ENCODE measurements at regions not wholly inside any gene's neighbourhood (a gene's known extent, or its start where the extent isn't known, plus 50 kb on each side); places are given as distances from the start of the nearest gene placed in this dataset.

DNA sequence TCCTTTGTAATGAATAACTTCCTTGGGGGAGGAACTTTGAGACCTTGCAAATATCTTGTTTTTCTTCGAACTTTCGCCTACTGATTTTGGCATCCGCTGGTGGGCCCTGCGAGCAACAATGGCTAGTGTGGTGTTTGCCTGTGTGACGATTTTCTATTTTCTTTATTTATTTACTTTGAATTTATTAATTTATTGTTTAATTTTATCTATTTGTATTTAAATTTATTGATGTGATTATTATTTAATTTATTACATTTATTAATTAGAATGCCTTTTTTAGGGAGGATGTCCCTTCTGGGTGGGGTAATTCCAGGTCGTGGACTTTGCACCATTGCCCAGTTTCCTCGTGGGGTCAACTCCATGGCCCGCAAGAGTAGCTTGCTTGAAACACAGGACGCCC is 149.7 kb downstream of the ZNF664 start:
- H3K36me3 ChIP-seq (replicated peaks in 1 of 2; ENCODE audit: control insufficient read depth in 2 of 2, insufficient read depth in 2 of 2, low read length in 2 of 2): no peaks in the 10 kb centered on the region
- DNase-seq (ENCODE audit: low spot score): no peak
- peak overlapping the region; percentile 42 for H3K14ac ChIP-seq (ENCODE audit: low read length)
- H3K27me3 ChIP-seq (ENCODE audit: control insufficient read depth in 3 of 3, insufficient read depth in 3 of 3, low read depth in 1 of 3, low read length in 3 of 3): no peaks in the 10 kb centered on the region
- H3K79me1 ChIP-seq (ENCODE audit: low read depth, low read length): no peaks in the 10 kb centered on the region
- no peak overlapping the region for H4K8ac ChIP-seq (ENCODE audit: low read depth, low read length)
- no peak overlapping the region for H3K4me3 ChIP-seq (ENCODE audit: low read length in 2 of 2)
- no peak overlapping the region for H3K4me2 ChIP-seq (ENCODE audit: insufficient read depth, low read length, poor library complexity, severe bottlenecking)
- H3K23ac ChIP-seq (ENCODE audit: low read depth, low read length, poor library complexity): no peak overlapping the region
- H3K18ac ChIP-seq (ENCODE audit: low read length): peak overlapping the region; percentile 24
- H2AK5ac ChIP-seq (ENCODE audit: low read depth, low read length): peak overlapping the region; percentile 53
- H2BK15ac ChIP-seq (ENCODE audit: low read length): no peak overlapping the region
- H4K91ac ChIP-seq (ENCODE audit: low read depth, low read length, poor library complexity): no peak overlapping the region
- H3K4me1 ChIP-seq (ENCODE audit: control insufficient read depth in 2 of 2, insufficient read depth in 1 of 2, low read depth in 1 of 2, low read length in 2 of 2): peaks cover 2 to 6% of the 10 kb centered on the region in 2 donors
- H2BK120ac ChIP-seq (ENCODE audit: low read depth, low read length): no peak overlapping the region
- peaks cover 0 to 2% of the 10 kb centered on the region in 2 donors for H3K9me3 ChIP-seq (replicated peaks in 1 of 2; ENCODE audit: control insufficient read depth in 2 of 2, insufficient read depth in 1 of 2, low read depth in 1 of 2, low read length in 2 of 2)
- H2BK5ac ChIP-seq (ENCODE audit: low read length): no peak overlapping the region
- WGBS, 2 donors (ENCODE audit: extremely low coverage in 2 of 2, insufficient read length in 2 of 2, insufficient replicate concordance in 1 of 2): no CpG with 5 or more reads among the region's 9 CpGs
- no peak overlapping the region for H3K27ac ChIP-seq (replicated peaks; ENCODE audit: low read length)
- H2AFZ ChIP-seq (ENCODE audit: low read length): no peak overlapping the region
- no peak overlapping the region for H3K9ac ChIP-seq (ENCODE audit: low read depth, low read length, poor library complexity)
- no peak overlapping the region for H2BK12ac ChIP-seq (ENCODE audit: low read length)
- H3K4ac ChIP-seq (ENCODE audit: low read length): no peak overlapping the region

DNA sequence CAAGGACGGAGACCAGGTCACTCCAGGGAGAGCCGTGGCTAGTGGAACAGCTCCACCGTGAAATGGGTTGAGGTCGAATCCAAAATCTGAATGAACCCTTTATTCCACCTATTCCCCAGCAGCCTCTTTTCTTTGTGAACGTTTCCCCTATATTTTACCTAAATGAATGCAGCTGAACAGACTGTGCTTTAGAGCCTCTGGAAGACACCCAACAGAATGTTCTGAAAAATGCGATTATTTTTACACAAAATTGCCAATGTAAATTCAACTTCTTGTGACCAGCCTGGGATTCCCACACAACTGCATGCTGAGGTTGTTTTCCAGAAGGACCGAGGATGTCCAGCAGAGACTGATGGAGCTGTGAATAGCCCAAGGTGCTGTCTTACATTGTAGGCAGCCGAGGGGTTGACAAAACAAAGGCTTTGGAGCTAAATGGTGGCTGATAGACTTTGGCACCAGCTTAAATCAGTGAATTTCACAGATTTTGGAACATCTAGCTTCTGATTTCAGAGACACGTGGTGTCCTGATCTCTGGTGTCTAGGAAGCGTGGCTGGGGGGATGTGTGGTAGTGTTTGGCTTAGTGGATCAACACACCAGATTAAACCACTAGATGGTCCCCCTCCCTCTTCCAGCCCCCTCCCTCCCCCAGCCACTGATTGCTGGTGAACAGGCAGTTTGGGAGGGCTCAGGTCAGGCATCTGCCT is 150.4 kb downstream of the ZNF664 start:
- Histone ChIP-seq H3K36me3 (replicated peaks in 1 of 2; ENCODE audit: control insufficient read depth in 2 of 2, insufficient read depth in 2 of 2, low read length in 2 of 2) (no peaks in the 10 kb centered on the region), H3K27me3 (ENCODE audit: control insufficient read depth in 3 of 3, insufficient read depth in 3 of 3, low read depth in 1 of 3, low read length in 3 of 3) (no peaks in the 10 kb centered on the region), H3K4me2 (ENCODE audit: insufficient read depth, low read length, poor library complexity, severe bottlenecking) (no peak overlapping the region), H3K18ac (ENCODE audit: low read length) (peak overlapping the region; percentile 24), H3K27ac (replicated peaks; ENCODE audit: low read length) (no peak overlapping the region), H3K79me1 (ENCODE audit: low read depth, low read length) (no peaks in the 10 kb centered on the region), H2BK5ac (ENCODE audit: low read length) (no peak overlapping the region), H3K23ac (ENCODE audit: low read depth, low read length, poor library complexity) (no peak overlapping the region), H2AK5ac (ENCODE audit: low read depth, low read length) (no peak overlapping the region), H3K4ac (ENCODE audit: low read length) (no peak overlapping the region), H2BK120ac (ENCODE audit: low read depth, low read length) (no peak overlapping the region), H4K8ac (ENCODE audit: low read depth, low read length) (no peak overlapping the region), H3K14ac (ENCODE audit: low read length) (no peak overlapping the region), H2AFZ (ENCODE audit: low read length) (no peak overlapping the region), H2BK15ac (ENCODE audit: low read length) (no peak overlapping the region), H3K9ac (ENCODE audit: low read depth, low read length, poor library complexity) (no peak overlapping the region), H2BK12ac (ENCODE audit: low read length) (no peak overlapping the region), H3K4me3 (ENCODE audit: low read length in 2 of 2) (no peak overlapping the region), H4K91ac (ENCODE audit: low read depth, low read length, poor library complexity) (no peak overlapping the region), H3K9me3 (replicated peaks in 1 of 2; ENCODE audit: control insufficient read depth in 2 of 2, insufficient read depth in 1 of 2, low read depth in 1 of 2, low read length in 2 of 2) (peaks cover 0 to 2% of the 10 kb centered on the region in 2 donors), H3K4me1 (ENCODE audit: control insufficient read depth in 2 of 2, insufficient read depth in 1 of 2, low read depth in 1 of 2, low read length in 2 of 2) (peaks cover 2 to 6% of the 10 kb centered on the region in 2 donors)
- DNase-seq (ENCODE audit: low spot score): no peak
- WGBS, 2 donors (ENCODE audit: extremely low coverage in 2 of 2, insufficient read length in 2 of 2, insufficient replicate concordance in 1 of 2): no CpG with 5 or more reads among the region's 10 CpGs

DNA sequence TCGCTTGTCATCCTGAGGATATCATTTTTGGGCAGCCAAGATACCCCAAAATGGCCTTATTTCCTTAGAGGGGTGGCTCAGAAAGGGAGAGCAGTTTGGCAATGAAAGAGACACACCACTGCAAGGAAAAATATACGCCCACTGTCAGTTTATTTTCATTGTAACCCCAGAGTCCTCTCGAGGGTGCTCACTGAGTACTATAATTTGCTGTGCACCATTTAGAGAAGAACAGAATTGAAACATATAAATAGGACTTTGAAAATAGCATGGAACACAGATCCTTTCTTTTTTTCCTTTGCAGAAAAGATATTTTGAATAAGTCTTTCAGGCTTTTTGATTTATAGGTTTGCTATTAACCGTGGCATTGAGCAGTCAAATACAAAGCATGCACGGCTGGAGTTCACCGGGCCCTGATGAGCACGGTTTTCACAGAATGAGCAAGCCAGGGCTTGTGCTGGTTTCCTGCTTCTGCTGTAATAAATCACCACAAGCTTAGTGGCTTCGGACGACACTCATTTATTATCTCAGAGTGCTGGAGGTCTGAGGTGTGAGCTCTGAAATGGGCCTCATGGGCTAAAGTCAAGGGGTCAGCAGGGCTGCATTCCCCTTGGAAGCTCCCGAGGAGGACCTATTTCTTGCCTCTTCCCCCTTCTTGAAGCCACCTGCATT is 152.3 kb downstream of the ZNF664 start:
- Histone ChIP-seq H3K18ac (ENCODE audit: low read length) (peak overlapping the region; percentile 71), H3K23ac (ENCODE audit: low read depth, low read length, poor library complexity) (no peak overlapping the region), H2BK5ac (ENCODE audit: low read length) (no peak overlapping the region), H4K91ac (ENCODE audit: low read depth, low read length, poor library complexity) (no peak overlapping the region), H4K8ac (ENCODE audit: low read depth, low read length) (no peak overlapping the region), H3K36me3 (replicated peaks in 1 of 2; ENCODE audit: control insufficient read depth in 2 of 2, insufficient read depth in 2 of 2, low read length in 2 of 2) (no peaks in the 10 kb centered on the region), H3K9me3 (replicated peaks in 1 of 2; ENCODE audit: control insufficient read depth in 2 of 2, insufficient read depth in 1 of 2, low read depth in 1 of 2, low read length in 2 of 2) (peaks cover 0 to 2% of the 10 kb centered on the region in 2 donors), H3K4me3 (ENCODE audit: low read length in 2 of 2) (no peak overlapping the region), H2BK120ac (ENCODE audit: low read depth, low read length) (no peak overlapping the region), H3K27ac (replicated peaks; ENCODE audit: low read length) (no peak overlapping the region), H3K4me2 (ENCODE audit: insufficient read depth, low read length, poor library complexity, severe bottlenecking) (no peak overlapping the region), H3K4ac (ENCODE audit: low read length) (no peak overlapping the region), H2AK5ac (ENCODE audit: low read depth, low read length) (no peak overlapping the region), H3K27me3 (ENCODE audit: control insufficient read depth in 3 of 3, insufficient read depth in 3 of 3, low read depth in 1 of 3, low read length in 3 of 3) (no peaks in the 10 kb centered on the region), H2BK15ac (ENCODE audit: low read length) (no peak overlapping the region), H3K9ac (ENCODE audit: low read depth, low read length, poor library complexity) (peak overlapping the region; percentile 13), H2BK12ac (ENCODE audit: low read length) (no peak overlapping the region), H3K4me1 (ENCODE audit: control insufficient read depth in 2 of 2, insufficient read depth in 1 of 2, low read depth in 1 of 2, low read length in 2 of 2) (peaks cover 2 to 6% of the 10 kb centered on the region in 2 donors), H3K14ac (ENCODE audit: low read length) (no peak overlapping the region), H2AFZ (ENCODE audit: low read length) (peak overlapping the region; percentile 66), H3K79me1 (ENCODE audit: low read depth, low read length) (no peaks in the 10 kb centered on the region)
- no peak for DNase-seq (ENCODE audit: low spot score)
- no CpG with 5 or more reads among the region's 10 CpGs for WGBS, 2 donors (ENCODE audit: extremely low coverage in 2 of 2, insufficient read length in 2 of 2, insufficient replicate concordance in 1 of 2)

DNA sequence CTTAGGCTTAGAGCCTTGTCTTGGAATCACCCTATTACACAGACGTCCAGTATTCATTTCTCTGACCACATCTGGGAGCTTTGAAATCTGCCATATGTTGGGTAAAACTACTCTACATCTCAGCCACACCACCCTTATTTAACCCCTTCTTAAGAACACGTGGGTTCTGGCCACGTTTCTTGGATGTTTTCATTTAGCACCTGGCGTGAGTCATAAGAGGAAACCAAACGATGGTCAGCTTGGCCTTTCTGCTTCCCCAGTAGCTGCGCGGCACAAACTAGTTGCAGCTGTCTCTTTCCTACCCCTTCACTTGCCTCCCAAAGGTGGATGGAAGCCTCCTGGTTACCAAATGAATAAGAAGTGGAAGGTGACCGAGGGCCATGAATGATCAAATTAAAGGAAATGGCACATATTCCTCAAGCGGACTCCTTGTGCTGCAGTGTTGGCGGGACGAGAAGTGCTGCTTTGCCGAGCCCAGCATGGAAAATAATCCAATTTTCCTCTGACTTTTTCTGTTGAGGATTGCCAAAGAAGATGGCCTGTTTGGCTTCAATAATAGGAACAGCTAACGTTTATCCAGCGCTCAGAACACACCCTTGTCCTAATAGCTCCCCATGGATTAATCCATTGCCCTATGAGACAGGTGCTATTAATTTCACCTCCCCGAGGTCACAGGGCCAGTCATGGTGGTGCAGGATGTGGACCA is 154.1 kb downstream of the ZNF664 start:
- Histone ChIP-seq H3K4ac (ENCODE audit: low read length) (no peak overlapping the region), H3K4me2 (ENCODE audit: insufficient read depth, low read length, poor library complexity, severe bottlenecking) (no peak overlapping the region), H2BK15ac (ENCODE audit: low read length) (no peak overlapping the region), H3K27me3 (ENCODE audit: control insufficient read depth in 3 of 3, insufficient read depth in 3 of 3, low read depth in 1 of 3, low read length in 3 of 3) (no peaks in the 10 kb centered on the region), H2BK120ac (ENCODE audit: low read depth, low read length) (no peak overlapping the region), H4K8ac (ENCODE audit: low read depth, low read length) (no peak overlapping the region), H3K23ac (ENCODE audit: low read depth, low read length, poor library complexity) (no peak overlapping the region), H3K4me3 (ENCODE audit: low read length in 2 of 2) (no peak overlapping the region), H3K36me3 (replicated peaks in 1 of 2; ENCODE audit: control insufficient read depth in 2 of 2, insufficient read depth in 2 of 2, low read length in 2 of 2) (no peaks in the 10 kb centered on the region), H4K91ac (ENCODE audit: low read depth, low read length, poor library complexity) (no peak overlapping the region), H2AK5ac (ENCODE audit: low read depth, low read length) (no peak overlapping the region), H2BK5ac (ENCODE audit: low read length) (no peak overlapping the region), H3K14ac (ENCODE audit: low read length) (no peak overlapping the region), H3K27ac (replicated peaks; ENCODE audit: low read length) (no peak overlapping the region), H2BK12ac (ENCODE audit: low read length) (no peak overlapping the region), H3K79me1 (ENCODE audit: low read depth, low read length) (no peaks in the 10 kb centered on the region), H3K18ac (ENCODE audit: low read length) (no peak overlapping the region), H2AFZ (ENCODE audit: low read length) (no peak overlapping the region), H3K4me1 (ENCODE audit: control insufficient read depth in 2 of 2, insufficient read depth in 1 of 2, low read depth in 1 of 2, low read length in 2 of 2) (peaks cover 10 to 18% of the 10 kb centered on the region in 2 donors), H3K9me3 (replicated peaks in 1 of 2; ENCODE audit: control insufficient read depth in 2 of 2, insufficient read depth in 1 of 2, low read depth in 1 of 2, low read length in 2 of 2) (peaks cover 0 to 2% of the 10 kb centered on the region in 2 donors), H3K9ac (ENCODE audit: low read depth, low read length, poor library complexity) (no peak overlapping the region)
- WGBS, 2 donors (ENCODE audit: extremely low coverage in 2 of 2, insufficient read length in 2 of 2, insufficient replicate concordance in 1 of 2): no CpG with 5 or more reads among the region's 15 CpGs
- DNase-seq (ENCODE audit: low spot score): no peak
